Gastrocnemius medialis (tissue), 4 donors: ENCODE measurements at regions not wholly inside any gene's neighbourhood (a gene's known extent, or its start where the extent isn't known, plus 50 kb on each side); places are given as distances from the start of the nearest gene placed in this dataset.

ENCODE experiments used
- CTCF ChIP-seq, 5 experiments: fragments of 450-650 bp in 3 of 5; fragments of 200-600 bp in 2 of 5; sonication (generic) in 2 of 5; IDR thresholded peaks in 4 of 5; conservative IDR thresholded peaks in 1 of 5; 1 replicate in 4 of 5; 2 replicates in 1 of 5; pipeline ENCODE4 v1.5.1; 2016 to 2019; ENCODE audit warnings: antibody characterized with exemption in 5 of 5, mild to moderate bottlenecking in 3 of 5, moderate library complexity in 3 of 5
- POLR2A ChIP-seq, 2 donors: fragments of 450-650 bp; IDR thresholded peaks; one replicate each; pipeline ENCODE4 v1.6.1; 2017; ENCODE audit warnings: antibody characterized with exemption in 2 of 2, mild to moderate bottlenecking in 2 of 2, moderate library complexity in 2 of 2

GRCh38 chr17:77027271-77027889 is 113.4 kb upstream of the SEC14L1 start:
- TF ChIP-seq POLR2A (IDR thresholded peaks at IDR 0.05) = no peak
- no peak for TF ChIP-seq CTCF (IDR thresholded peaks at IDR 0.05 in 4 of 5, conservative IDR thresholded peaks at IDR 0.05 in 1 of 5)
